ENCODE measurements at regions not wholly inside any gene's neighbourhood (a gene's known extent, or its start where the extent isn't known, plus 50 kb on each side); places are given as distances from the start of the nearest gene placed in this dataset.

DNA sequence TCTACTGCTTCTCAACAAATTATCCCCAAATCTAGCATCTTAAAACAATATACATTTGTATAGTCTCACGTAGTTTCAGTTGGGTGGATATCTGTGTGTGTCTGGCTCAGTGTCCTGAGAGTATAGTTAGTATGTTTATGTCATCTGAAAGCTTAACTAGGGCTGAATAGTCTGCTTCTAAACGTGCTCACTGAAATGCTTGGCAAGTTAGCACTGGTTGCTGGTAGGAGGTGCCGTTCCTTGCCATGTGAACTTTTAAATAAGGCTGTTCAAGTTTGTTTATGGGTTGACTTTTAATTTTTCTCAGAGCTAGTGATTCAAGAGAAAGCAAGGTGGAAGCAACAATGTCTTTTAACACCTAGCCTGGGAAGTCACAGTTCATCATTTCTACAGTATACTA lies 1673.6 kb downstream of the PCDH7 start:
- no peak for DNase-seq

- DNase-seq, result no peak
Observed at GRCh38 chr4:32394255-32394654, 1674.1 kb downstream of the PCDH7 start.

DNA sequence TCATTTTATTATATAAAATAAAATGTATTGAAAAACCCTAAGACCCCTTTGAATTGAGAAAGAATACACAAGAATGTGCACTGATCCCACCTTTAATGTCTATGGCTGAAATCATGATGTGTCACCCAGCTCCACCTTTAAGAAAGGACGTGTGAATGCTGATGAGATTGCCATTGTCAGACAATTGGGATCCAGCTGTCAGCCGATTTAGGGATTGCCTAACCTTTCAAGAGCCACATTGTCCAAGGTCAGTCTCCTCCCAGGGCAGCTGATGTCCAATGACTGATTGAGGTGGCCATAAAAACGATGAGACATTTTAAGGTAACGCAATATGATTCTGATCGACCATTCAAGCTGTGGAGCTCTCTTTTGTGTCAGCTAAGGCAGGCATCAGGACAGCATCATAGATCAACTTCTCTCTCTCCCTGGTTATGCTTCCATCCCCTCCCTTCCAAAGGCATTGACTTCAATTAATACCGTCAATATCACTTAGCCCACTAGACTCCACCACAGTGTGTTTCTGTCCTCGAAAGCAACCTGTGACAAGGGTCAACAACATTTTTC lies 1676.4 kb downstream of the PCDH7 start:
- no peak for DNase-seq

- no peak for DNase-seq
Observed at GRCh38 chr4:32400870-32401269, 1680.7 kb downstream of the PCDH7 start.

DNA sequence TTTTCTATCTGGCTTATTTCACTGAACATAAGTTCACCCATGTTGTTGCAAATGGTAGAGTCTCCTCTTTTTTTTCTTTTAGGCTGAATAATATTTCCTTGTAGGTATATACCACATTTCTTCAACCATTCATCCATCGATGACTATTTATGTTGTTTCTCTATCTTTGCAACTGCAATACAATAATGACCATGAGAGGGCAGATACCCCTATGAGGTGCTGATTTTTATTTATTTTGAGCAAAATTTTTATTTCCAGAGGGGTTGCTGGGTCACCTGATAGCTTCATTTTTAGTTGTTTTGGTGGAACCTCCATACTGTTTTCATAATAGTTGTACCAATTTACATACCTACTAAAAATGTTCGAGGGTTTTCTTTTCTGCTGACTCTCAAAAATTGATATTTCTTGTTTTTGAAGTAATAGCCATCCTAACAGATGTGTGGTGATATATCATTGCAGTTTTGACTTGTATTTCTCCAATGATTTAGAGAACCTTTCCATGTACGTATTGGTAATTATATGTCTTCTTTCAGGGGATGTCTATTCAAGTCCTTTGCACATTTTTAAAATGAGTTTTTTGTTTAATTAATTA lies 1697.0 kb downstream of the PCDH7 start:
- DNase-seq, result no peak

GRCh38 chr4:32423267-32423666 lies 1703.1 kb downstream of the PCDH7 start:
- DNase-seq, result no peak

- no peak for DNase-seq
Observed at GRCh38 chr4:32425243-32425642, 1705.1 kb downstream of the PCDH7 start.

GRCh38 chr4:32427566-32427965 lies 1707.4 kb downstream of the PCDH7 start:
- no peak for DNase-seq

- DNase-seq, result no peak
Observed at GRCh38 chr4:32429151-32429550, 1709.0 kb downstream of the PCDH7 start.

DNA sequence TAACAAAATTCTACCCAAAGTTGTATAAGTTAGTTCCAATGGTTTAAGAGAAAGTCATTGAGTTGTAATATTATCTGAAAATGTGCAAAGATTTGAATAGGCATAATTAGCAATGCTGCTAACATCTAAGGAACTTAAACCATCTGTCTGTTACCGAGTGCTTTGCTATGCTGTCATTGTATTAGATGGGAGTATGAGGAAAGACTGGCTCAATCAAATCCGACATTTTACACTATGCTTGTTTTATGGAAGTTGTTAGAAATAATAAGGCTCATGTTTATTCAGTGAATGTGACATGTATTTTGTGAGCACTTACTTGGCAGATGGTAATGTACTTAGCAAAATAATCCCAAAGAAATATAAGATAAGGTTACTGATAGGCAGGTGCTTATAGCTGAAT lies 1715.1 kb downstream of the PCDH7 start:
- no peak for DNase-seq

- DNase-seq, result no peak
Observed at GRCh38 chr4:32436816-32437215, 1716.6 kb downstream of the PCDH7 start.

DNA sequence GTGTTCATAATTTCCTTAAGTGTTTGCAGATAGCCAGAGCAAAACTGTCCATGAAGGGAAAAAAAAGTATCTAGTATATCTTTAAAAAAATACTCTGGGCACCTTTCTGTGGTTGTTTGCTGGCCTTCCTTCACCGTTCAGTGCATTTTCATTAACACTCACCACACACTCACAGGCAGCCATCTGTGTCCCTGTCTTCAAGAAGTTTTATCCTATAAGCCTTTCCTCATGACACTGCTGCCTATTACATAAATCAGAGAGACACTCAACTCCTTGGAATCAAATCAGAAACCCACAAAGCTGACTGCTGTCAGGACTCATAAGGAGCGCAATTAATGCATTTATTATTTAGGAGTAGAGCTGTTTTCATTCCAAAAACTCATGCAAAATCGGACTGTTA lies 1720.2 kb downstream of the PCDH7 start:
- DNase-seq, result no peak

GRCh38 chr4:32454482-32454881 lies 1734.3 kb downstream of the PCDH7 start:
- DNase-seq, result no peak

GRCh38 chr4:32455231-32455630 lies 1735.1 kb downstream of the PCDH7 start:
- no peak for DNase-seq

DNA sequence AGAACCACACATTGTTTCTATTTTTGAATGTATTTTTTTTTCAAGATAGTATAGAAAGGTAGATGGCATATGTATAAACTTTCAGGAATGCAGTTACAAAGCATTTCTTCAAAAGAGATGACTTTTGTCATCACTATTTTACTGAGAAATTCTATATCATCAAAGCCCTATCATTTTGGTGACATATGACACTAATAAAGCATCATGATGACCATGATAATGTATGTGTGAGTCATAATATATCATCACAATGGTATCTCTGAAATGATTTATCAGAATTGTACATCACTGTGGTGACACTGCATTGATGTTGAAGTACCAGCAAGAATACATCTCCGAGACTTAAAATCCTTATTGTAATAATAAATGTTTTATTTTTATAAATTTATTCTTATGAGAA lies 1740.8 kb downstream of the PCDH7 start:
- DNase-seq, result no peak

DNA sequence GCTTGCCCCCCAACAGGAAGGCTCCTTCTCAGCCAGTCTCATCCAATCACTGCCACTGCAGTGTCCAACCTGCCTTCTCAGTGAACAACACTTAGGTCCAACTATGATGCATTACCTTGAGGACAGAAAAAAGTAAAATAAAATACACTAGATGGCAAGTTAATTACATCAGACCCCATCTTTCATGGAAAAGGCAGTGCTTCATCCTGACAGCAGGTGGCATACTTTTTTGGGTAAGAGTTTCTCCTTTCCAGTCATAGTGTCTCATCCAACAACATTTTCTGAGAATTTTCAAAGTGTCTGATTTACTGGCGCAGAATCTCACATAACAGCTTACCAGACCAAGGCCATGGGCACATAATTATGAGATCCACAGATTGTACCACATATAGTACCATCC lies 1742.8 kb downstream of the PCDH7 start:
- no peak for DNase-seq

- no peak for DNase-seq
Observed at GRCh38 chr4:32470087-32470585, 1750.0 kb downstream of the PCDH7 start.

DNA sequence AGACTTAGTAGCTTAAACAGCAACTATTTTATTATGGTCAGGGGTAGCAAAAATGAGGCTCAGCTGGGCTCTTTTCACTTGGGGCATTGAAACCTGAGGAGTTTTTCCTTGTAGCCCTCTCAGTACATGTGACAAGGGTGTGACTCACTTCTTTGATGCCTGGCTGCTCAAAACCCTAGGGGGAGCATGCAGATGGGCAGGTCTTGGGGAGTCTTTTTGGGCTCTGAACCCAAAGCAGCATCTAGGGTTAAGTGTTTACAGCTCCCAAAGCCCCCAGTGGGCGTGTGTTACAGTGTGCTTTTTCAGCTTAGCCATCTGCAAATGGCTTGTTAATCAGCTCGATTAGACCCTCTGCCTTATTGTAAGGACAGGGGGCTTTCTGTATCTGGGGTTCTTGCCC lies 1752.7 kb downstream of the PCDH7 start:
- no peak for DNase-seq

GRCh38 chr4:32475710-32476109 lies 1755.5 kb downstream of the PCDH7 start:
- no peak for DNase-seq

GRCh38 chr4:32477518-32477917 lies 1757.3 kb downstream of the PCDH7 start:
- peak; percentile 20 for DNase-seq

DNA sequence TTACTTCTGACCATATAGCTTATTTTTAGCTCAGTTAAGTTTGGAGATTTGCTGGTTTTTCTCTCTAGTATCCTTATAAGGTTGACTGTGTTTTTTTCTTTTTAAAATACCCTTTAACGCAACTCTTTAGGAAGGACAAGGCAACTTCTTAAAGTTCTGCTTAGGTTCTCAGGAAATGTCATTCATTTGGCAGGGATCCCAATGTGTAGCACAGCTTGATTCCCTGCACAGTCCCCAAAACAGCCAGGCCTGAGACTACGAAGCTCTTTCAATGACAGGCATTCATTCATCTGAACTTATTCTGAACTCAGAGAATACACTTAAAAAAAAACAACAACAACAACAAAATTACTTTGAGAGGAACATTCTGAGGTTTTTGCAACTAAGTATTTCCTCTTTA lies 1765.8 kb downstream of the PCDH7 start:
- DNase-seq, result no peak

- no peak for DNase-seq
Observed at GRCh38 chr4:32488690-32489089, 1768.5 kb downstream of the PCDH7 start.

- DNase-seq, result no peak
Observed at GRCh38 chr4:32499171-32499570, 1779.0 kb downstream of the PCDH7 start.

- no peak for DNase-seq
Observed at GRCh38 chr4:32503241-32503640, 1783.1 kb downstream of the PCDH7 start.

DNA sequence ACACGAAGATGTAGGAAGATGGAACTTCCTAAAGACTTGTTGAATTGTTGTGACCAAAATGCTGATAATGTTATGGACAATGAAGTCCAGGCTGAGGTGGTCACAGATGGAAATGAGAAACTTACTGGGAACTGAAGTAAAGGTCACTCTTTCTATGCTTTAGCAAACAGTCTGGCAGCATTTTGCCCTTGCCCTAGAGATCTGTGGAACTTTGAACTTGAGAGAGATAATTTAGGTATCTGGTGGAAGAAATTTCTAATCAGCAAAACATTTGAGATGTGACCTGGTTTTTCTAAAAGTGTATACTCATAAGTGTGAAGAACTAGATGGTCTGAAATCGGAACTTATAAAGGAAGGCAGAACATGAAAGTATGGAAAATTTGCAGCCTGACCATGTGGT lies 1785.9 kb downstream of the PCDH7 start:
- DNase-seq, result no peak
